ENCODE measurements at regions not wholly inside any gene's neighbourhood (a gene's known extent, or its start where the extent isn't known, plus 50 kb on each side); places are given as distances from the start of the nearest gene placed in this dataset.

GRCh38 chr4:130266814-130267213, 1170.9 kb downstream of the C4orf33 start:
- TF ChIP-seq POLR2A (IDR thresholded peaks at IDR 0.05): no peak
- no peak for TF ChIP-seq CTCF (IDR thresholded peaks at IDR 0.05)
